ENCODE measurements at regions not wholly inside any gene's neighbourhood (a gene's known extent, or its start where the extent isn't known, plus 50 kb on each side); places are given as distances from the start of the nearest gene placed in this dataset.

DNA sequence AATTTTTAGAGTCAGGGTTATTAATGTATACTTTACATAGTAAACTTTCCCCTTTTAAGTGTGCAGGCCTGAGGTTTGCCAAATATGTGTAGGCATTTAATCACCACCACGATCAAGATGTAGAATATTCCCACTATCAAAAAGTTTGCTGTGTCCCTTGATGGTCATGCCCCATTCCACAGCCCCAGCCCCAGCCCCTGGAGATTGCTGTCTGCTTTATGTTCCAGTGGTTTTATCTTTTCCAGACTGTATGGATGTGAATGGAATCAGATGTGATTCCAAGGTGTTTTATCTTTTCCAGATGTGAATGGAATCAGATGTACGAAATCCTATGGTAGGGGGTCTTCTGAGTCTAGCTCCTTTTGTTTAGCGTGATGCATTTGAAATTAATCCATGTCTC lies 93.1 kb upstream of the B3GAT1 start:
- TF ChIP-seq POLR2A (IDR thresholded peaks at IDR 0.05) (no peak), CTCF (IDR thresholded peaks at IDR 0.05) (no peak)
- intact Hi-C loops (cut with DNase I), result no loop called here
- no peaks in the 10 kb centered on the region for H3K4me1 ChIP-seq
- H3K36me3 ChIP-seq, result no peaks in the 10 kb centered on the region
- no peak overlapping the region for H3K4me3 ChIP-seq (replicated peaks in 1 of 3)
- no peak for DNase-seq
- H3K27ac ChIP-seq, result no peak overlapping the region
- no peaks in the 10 kb centered on the region for H3K9me3 ChIP-seq
- 85 to 87% methylated on average over 3 of the region's 3 CpGs for WGBS, 2 donors
- no peaks in the 10 kb centered on the region for H3K27me3 ChIP-seq

DNA sequence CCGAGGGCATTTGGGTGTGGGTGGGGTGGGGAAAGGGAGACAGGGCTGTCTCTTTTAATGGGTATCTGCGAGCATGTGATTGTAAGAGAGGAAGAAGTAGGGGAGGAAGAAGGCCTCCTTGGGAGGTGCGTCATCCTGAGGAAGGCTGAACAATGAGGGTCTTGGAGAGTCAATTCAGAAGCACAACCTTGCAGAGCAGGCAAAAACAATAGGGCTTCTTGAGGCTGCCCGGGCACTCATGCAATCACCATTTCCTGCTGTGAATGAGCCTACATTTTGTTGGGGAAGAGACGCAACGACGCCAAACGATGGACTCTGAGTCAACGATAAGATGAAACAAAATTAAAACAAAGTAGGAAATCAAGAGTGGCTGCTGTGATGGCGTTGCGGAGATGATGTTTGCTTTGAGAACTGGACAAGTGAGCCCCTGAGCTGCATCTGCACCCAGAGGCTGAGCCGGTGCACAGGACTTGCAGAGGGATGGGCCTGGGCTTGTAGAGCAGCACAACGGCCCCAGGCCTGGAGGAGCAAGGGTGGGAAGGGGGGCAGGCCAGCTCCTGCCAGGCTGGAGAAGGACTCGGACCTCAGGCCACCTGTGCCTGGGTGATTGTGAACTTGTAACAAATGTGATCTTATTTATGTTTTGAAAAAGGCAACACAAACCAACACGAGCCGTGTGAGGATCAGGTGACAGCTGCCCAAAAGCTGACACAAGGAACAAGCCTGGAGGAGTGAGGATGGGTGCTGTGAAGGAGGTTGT lies 92.3 kb upstream of the B3GAT1 start:
- DNase-seq, result no peak
- H3K27ac ChIP-seq, result no peak overlapping the region
- intact Hi-C loops (cut with DNase I), result no loop called here
- no peaks in the 10 kb centered on the region for H3K27me3 ChIP-seq
- no peaks in the 10 kb centered on the region for H3K36me3 ChIP-seq
- no peak overlapping the region for H3K4me3 ChIP-seq (replicated peaks in 1 of 3)
- TF ChIP-seq CTCF (IDR thresholded peaks at IDR 0.05) (no peak), POLR2A (IDR thresholded peaks at IDR 0.05) (no peak)
- H3K9me3 ChIP-seq, result no peaks in the 10 kb centered on the region
- WGBS, 2 donors, result 49 to 51% methylated on average over 16 of the region's 16 CpGs
- no peaks in the 10 kb centered on the region for H3K4me1 ChIP-seq

- Histone ChIP-seq H3K4me3 (replicated peaks in 1 of 3) (no peak overlapping the region), H3K27me3 (no peaks in the 10 kb centered on the region), H3K27ac (no peak overlapping the region), H3K9me3 (no peaks in the 10 kb centered on the region), H3K36me3 (no peaks in the 10 kb centered on the region), H3K4me1 (peaks cover under 1 to 3% of the 10 kb centered on the region in 2 donors)
- WGBS, 2 donors, result 87 to 92% methylated on average over 16 of the region's 16 CpGs
- intact Hi-C loops (cut with DNase I), result no loop called here
- TF ChIP-seq CTCF (IDR thresholded peaks at IDR 0.05) (no peak), POLR2A (IDR thresholded peaks at IDR 0.05) (no peak)
- no peak for DNase-seq
Measured at GRCh38 chr11:134503596-134503995, 91.6 kb upstream of the B3GAT1 start.

GRCh38 chr11:134503100-134503499 lies 91.1 kb upstream of the B3GAT1 start:
- TF ChIP-seq POLR2A (IDR thresholded peaks at IDR 0.05) (no peak), CTCF (IDR thresholded peaks at IDR 0.05) (no peak)
- DNase-seq, result no peak
- peaks cover 6 to 7% of the 10 kb centered on the region in 2 donors for H3K4me1 ChIP-seq
- H3K9me3 ChIP-seq, result no peaks in the 10 kb centered on the region
- intact Hi-C loops (cut with DNase I), result no loop called here
- no peaks in the 10 kb centered on the region for H3K36me3 ChIP-seq
- WGBS, 2 donors, result 62 to 78% methylated on average over 8 to 21 of the region's 21 CpGs
- no peaks in the 10 kb centered on the region for H3K27me3 ChIP-seq
- no peak overlapping the region for H3K4me3 ChIP-seq (replicated peaks in 1 of 3)
- no peak overlapping the region for H3K27ac ChIP-seq

DNA sequence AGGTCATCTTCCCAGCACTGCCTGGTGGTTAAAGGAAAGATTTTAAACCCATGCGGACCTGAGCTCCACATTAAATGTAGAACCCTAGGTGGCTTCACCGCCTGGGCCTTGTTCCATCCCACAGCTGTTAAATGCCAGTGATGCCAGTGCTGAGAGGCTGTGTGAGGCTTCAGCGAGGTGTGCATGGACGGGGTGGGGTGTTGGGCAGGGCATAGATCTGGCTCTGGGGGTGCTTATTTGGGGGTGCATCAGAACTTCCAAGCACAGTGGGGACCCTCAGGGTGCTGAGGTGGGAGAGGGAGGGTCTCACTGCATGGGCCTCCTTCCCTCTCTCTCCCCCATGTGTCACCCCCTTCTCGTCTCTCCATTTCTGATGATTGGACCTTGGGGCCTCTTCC lies 90.1 kb upstream of the B3GAT1 start:
- WGBS, 2 donors, result 97 to 100% methylated on average over 3 to 5 of the region's 5 CpGs
- Histone ChIP-seq H3K36me3 (no peaks in the 10 kb centered on the region), H3K9me3 (no peaks in the 10 kb centered on the region), H3K4me3 (replicated peaks in 1 of 3) (no peak overlapping the region), H3K27me3 (no peaks in the 10 kb centered on the region), H3K4me1 (peaks cover 10 to 14% of the 10 kb centered on the region in 2 donors), H3K27ac (no peak overlapping the region)
- intact Hi-C loops (cut with DNase I), result no loop called here
- DNase-seq, result no peak
- TF ChIP-seq CTCF (IDR thresholded peaks at IDR 0.05), result no peak
- TF ChIP-seq POLR2A (IDR thresholded peaks at IDR 0.05), result no peak

All from thyroid gland (tissue), 4 donors.